Stimulated activated CD8-positive, alpha-beta memory T cell treated with anti-CD3 and anti-CD28 coated beads, Interleukin-15, amount 100 ng/mL, for 1 hour (primary cell): ENCODE measurements at regions not wholly inside any gene's neighbourhood (a gene's known extent, or its start where the extent isn't known, plus 50 kb on each side); places are given as distances from the start of the nearest gene placed in this dataset.
A peak's percentile ranks its signal among the peaks of the same experiment; 100 is the strongest.
"Not testable (repeated sequence)": the region's sequence is repeated elsewhere in the genome, so short reads cannot be mapped to it uniquely, and the experiment has no call there.

Experiments used
- DNase-seq: peaks from one replicate; pipeline ENCODE4 v3.0.0-alpha.2; 2020; ENCODE audit warnings: low read depth

DNA sequence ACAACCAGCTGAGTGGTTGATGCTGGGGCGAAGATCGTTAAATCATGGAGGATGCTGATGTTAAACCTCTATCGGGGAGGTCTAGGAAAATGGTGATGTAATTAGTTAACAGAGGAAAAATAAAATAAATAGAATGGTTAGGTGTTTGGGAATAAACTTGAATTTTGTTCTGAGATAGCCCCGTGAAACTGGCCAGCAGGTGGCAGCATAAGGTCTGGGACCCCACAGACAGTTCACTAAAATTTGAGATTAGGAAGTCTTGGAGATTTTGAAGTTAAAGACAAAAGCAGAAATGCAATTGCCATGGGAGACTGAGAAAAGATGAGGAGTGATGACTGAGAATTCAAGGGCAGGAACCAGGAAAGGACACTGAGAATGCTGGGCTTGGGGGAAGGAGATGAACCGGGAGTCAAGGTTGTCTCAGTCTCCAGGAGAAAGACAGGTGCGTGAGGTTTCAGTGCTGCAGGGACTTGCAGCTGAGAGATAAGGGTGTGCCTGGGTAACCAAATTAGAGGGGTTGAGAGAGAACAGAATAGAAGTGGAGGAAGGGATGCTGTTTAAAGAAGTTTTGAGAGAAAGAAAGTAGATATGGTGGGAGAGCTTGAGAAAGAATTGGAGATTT is 248.0 kb downstream of the ZNF92 start:
- not testable (repeated sequence) for DNase-seq

DNA sequence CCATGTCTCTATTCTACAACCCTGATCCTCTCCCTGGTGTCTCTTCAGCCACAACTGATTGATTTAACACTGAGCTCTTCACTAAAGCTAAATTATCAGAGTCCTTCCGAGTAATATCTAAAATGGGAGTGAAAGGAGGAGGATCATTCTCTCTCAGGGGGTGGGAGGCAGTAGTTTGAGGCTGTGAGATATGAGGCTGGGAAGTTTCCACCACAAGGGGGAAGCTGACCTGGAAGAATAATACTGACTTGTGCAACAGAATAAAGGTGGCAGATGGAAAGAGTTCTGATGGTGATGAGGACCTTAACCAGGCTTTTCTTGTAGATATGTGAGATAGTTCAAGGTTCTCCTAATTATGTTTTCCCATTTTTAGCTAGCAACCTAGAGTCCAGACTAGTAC is 241.6 kb upstream of the VKORC1L1 start:
- not testable (repeated sequence) for DNase-seq

DNA sequence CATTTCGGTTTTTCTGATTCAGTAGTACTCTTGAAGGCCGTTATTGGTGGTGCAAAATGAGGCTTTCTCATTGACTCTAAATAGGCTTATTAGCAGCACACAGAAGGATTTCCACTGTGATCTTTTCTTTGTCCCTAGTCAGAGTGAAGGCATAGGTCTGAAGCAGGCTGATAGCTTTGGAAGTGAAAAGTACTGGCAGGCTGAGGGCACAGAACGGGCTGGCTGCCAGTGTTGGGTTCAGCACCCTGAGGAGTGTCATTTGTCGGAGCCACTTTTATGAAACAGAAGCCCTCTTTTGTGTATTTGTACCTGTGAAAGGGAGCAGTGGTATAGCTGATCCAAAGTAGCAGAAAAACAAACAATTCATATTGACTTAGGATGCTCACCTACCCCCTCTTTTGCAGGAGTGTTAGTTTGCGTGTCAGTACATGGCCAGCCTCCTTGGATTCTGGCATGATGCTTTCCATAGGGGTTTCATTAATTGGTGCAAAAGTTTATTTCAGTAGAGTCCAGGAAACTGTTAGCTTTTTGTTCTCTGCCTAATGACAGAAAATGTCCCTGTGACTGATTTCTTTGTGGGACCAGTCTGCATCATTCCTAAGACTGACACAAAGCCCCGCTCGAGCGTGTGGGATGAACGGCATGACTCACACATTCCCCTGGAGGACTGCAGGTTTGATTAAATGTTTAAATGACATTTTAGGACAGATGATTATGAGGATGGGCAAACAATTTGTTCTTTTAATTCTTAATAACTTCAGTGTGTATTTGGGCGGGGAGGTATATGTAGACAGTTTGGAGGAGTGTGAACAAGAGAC is 239.1 kb upstream of the VKORC1L1 start:
- DNase-seq: not testable (repeated sequence)

DNA sequence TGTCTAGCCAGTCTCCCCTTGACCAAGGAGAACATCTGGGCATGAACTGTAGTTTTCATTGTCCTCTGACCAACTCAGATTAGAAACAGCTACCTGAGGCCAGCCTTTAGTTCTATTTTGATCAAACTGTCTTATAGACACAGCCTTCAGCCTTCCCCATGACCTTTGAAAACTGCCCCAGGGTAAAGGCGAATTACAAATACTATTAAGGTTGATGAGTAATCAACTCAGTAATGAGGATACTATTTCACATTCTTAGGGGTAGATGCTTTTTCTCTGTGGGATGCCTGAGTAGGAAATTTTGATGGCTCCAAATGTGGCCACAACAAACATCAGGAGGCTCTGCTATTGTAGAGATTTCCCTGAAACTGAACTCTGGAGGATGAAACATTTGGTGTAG is 234.0 kb upstream of the VKORC1L1 start:
- not testable (repeated sequence) for DNase-seq

DNA sequence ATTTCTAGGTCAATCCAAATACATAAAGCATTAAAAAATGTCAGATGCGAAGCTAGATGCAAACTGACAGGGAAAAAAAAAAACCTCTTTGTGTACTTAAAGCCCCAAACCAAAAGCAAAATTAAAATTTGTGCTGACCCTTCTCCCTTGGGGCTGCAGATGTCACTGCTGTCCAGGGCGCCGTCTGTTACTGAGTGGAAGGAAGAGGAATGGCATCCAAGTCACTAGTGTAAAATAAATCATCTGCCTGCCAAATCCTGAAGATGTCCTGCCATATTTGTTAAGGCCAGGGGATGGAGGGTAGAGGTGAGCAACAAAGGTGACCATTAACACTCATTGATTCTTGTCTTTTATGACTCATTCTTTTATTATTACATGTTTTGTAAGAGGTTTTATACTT is 233.2 kb upstream of the VKORC1L1 start:
- not testable (repeated sequence) for DNase-seq

DNA sequence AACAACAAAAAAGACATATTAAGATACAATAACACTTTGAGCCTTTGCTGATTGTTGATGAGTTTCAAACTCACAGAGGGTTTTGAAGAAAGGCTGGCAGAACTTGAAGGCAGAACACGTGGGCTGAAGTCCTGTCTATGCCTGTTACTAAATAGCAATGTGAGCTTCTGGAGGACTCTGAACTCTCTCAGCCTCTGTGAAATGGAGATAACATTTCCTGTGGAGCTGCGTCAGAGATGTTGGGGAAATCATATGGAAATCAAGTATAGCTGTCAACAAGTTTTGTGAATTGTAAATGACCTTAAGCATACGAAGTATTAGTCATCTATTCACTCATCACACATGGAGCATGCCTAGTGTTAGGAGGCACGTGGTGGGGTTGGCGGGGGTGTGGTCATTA is 229.4 kb upstream of the VKORC1L1 start:
- DNase-seq: not testable (repeated sequence)

DNA sequence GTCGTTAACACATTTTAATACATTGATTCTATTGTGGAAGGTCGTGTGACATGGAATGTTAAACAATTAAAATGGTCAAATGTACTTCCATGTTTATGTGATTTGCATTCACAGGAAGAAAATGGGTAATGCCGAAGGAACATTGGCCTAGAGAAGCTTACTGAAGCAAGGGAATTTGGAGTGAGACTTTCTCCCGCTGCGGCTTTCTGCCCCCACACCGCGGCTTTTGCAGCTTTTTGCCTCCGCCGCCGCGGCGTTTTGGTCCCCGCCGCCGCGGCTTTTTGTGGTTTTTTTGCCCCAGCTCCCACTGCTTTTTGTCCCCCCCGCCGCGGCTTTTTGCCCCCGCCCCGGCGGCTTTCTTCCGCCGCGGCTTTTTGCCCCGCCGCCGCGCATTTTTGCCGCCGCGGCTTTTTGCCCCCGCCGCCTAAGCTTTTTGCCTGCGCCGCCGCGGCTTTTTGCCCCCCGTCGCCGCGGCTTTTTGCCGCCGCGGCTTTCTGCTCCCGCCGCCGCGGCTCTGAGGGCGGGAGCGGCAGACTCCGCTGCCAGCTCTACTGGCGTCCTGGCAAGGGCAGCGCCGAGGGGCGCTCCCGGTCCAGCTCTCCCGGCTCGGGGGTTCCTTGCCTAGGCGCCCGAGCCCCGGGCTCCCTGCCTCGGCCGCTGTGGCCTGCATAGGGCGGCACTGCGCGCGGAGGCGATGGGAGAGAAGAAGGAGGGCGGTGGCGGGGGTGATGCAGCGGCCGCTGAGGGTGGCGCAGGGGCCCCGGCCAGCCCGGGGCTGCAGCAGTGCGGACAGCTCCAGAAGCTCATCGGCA is 225.5 kb upstream of the VKORC1L1 start:
- DNase-seq: not testable (repeated sequence)

DNA sequence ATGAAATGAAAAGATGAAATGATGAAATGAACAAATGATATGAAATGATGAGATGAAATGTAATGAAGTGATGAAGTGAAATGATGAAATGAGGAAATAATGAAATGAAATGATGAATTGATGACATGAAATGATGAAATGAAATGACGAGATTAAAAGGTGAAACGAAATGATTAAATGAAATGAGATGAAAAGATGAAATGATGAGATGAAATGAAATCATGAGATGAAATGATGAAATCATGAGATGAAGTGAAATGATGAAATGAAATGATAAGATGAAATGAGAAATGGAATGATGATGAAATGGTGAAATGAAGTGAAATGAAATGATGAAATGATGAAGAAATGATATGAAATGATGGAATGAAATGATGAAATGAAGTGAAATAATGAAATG is 221.7 kb upstream of the VKORC1L1 start:
- DNase-seq: not testable (repeated sequence)

DNA sequence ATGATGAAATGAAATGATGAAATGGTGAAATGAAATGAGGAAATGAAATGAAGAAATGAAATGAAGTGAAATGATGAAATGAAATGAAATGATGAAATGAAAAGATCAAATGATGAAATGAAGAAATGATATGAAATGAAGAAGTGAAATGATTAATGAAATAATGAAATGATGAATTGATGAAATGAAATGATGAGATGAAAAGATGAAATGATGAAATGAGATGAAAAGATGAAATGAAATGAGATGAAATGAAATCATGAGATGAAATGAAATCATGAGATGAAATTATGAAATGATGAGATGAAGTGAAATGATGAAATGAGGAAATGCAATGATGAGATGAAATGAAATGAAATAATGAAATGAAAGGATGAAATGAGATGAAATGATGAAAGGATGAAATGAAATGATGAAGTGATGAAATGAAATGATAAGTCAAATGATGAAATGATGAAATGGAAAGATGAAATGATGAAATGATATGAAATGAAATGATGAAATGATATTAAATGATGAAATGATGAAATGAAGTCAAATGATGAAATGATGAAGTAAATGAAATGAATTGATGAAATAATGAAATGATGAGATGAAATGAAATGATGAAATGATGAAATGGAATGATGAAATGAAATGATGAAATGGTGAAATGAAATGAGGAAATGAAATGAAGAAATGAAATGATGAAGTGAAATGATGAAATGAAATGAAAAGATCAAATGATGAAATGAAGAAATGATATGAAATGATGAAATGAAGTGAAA is 220.9 kb upstream of the VKORC1L1 start:
- not testable (repeated sequence) for DNase-seq

DNA sequence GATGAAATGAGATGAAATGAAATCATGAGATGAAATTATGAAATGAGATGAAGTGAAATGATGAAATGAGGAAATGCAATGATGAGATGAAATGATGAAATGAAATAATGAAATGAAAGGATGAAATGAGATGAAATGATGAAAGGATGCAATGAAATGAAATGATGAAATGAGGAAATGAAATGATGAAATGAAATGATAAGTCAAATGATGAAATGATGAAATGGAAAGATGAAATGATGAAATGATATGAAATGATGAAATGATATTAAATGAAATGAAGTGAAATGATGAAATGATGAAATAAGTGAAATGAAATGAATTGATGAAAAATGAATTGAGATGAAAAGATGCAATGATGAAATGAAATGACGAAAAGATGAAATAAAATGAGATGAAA is 220.2 kb upstream of the VKORC1L1 start:
- DNase-seq: not testable (repeated sequence)

DNA sequence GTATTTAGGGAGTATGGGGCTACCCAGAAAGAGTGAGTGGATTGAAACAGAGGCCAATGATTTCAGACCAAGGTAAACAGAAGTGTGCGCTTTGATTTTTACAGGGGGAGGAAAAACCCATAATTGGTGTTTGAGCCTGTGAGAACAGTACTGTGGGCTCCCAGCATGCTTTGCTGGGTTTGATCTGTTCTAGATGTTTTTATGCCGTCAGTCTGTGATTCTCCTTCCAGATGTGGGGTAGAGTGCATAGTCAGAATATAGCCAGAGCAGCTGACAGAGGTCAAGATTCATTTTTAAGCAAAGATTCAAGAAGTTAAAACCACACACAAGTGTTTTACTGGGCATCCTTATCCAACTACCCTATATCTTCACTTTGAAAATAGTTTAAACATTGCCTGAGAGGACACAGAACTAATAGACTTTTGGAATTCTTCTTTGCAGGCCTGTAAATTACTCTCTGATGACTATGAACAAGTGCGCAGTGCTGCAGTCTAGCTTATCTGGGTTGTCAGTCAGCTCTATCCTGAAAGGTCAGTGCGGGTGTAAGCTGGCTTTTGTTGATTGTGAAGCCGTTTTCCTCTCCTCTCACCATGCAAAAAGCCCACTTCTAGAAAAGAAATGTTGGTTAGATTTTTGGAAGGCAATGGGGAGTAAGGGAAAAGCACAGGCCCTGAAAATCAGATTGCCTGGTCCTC is 216.2 kb upstream of the VKORC1L1 start:
- not testable (repeated sequence) for DNase-seq

DNA sequence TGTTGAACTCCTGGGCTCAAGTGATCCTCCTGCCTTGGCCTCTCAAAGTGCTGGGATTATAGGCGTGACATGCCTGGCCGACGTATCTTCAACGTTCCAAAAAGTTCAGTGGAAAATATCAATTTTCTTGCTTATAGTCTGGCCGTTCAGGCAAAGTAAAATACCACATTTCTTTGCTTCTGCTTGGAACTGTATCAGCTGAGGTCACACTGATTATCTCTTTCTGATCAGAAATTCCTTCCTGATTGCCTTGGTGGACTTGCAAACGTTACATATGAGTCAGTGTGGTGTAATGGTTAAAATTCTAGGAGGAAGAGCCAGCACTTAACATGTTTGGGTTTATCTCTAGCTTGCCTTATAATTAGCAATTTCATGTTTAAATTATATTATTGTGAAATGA is 189.5 kb upstream of the VKORC1L1 start:
- DNase-seq: not testable (repeated sequence)

DNA sequence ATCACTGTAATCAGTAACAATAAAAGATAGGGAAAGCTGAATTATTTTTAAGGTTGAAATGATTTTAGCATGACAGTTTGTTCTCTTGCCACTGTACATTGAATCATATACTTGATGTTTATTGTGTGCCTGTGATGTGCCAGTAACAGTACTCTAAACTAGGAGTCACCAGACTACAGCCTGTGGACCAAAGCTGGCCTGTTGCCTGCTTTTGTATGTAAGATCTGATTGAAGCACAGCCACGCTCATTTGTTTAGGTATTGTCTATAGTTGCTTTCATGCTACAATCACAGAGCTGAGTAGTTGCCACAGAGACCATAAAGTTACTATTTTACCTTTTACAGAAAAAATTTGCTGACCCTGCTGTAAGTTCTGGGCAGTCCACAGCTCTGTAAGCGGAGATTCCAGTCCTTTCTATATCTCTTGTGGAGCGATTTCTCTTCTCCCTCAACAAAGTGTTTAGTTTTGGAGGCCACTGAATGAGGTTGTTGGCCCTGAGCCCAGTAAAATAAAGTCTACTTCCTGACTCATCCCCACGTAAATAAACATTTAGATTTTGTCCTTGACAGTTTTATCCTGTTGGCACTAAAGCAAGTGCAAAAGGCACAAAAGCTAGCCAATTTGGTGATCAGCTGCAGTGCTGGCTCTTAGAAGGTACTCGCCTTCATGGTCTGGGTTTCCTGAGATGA is 173.7 kb upstream of the VKORC1L1 start:
- not testable (repeated sequence) for DNase-seq

DNA sequence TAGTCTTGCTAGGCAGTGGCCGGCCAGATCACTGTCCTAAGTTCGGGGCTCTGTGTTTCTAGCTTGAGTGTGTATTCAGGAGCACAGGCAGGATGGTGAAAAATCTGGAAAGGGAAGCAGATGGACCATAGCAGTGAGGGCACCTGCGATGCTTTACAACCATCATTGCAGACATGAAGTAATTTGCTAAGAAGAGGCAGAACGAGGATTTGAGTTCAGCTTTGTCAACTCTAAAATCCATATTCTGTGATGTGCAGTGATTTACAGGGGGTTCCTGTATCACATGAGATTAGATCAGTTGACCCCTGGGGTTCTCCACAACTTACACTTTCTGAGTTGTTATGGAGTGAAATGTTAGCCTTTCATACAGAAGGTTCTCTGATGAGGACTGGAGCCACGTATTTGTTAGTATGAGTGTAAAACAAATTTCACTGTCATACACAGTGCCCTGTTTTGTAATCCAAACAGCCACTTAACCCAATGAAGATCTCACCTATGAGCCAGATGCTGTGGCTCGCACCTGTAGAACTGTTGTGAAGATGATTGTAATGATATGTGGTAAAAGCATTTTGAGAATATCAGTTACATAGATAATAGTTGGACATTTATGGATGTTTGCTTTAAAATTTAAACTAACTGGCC is 173.0 kb upstream of the VKORC1L1 start:
- not testable (repeated sequence) for DNase-seq

DNA sequence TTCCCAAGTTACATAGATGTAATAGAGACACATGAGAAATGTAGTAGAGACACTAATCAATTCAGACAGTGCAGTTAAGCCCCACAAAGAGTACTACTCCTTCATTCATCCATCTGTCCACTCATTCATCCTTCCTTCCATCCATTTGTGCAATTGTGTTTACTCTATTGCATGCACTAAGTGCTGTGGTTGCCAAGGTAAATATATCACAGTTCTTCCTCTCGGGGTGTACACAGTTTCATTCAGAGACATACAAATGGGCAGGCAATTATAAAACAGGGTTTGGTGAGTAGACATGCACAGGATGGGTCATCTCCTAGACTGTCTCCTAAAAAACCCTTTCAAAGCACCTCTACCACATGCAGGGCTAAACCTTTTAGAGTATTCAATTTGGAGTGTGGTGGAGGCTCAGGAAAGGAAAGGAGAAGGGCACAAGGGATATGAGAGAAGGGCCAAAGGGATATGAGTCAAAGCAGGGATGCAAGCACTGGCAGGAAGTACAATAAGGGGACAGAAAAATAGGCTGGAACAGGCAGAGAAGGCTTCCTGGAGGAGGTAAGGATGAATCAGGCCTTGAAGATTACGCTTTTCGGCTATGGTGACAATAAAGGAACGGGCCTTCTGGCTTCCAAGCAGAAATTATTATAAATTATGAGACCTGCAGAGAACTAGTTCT is 153.6 kb upstream of the VKORC1L1 start:
- not testable (repeated sequence) for DNase-seq

DNA sequence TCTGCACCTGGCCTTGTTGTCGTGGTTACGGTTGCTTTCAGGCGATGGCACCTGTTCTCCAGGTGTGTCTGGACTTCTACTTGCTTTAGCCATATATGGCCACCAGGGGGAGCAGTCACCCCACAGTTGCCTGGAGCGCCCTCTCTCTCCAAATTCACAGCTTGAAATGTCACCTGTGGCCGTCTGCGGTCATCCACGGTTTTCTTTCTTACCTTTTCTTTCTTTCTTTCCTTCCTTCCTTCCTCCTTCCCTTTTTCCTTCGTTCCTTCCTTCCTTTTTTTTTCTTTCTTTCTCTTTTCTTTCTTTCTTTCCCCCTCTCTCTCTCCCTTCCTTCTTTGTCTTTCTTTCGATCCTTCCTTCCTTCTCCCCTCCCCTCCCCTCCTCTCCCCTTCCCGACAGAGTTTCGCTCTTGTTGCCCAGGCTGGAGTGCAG is 150.5 kb upstream of the VKORC1L1 start:
- peak; percentile 49 for DNase-seq

DNA sequence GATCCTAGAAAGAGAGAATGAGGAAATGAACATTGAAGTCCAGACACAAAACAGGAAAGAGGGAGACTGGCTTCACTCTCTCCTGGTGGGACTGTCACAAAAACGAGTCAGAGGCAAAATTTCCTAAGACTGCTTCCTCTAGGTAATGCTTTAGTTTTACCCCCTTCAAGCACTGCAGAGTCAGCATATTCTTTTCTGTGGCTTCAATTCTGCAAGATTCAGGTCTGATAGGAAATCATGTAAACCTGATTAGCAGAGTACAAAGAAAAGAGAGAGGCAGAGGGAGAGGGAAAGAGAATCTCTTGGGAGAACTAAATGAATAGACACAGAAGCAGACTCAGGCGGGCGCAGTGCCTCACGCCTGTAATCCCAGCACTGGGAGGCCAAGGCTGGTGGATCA is 145.7 kb upstream of the VKORC1L1 start:
- not testable (repeated sequence) for DNase-seq

DNA sequence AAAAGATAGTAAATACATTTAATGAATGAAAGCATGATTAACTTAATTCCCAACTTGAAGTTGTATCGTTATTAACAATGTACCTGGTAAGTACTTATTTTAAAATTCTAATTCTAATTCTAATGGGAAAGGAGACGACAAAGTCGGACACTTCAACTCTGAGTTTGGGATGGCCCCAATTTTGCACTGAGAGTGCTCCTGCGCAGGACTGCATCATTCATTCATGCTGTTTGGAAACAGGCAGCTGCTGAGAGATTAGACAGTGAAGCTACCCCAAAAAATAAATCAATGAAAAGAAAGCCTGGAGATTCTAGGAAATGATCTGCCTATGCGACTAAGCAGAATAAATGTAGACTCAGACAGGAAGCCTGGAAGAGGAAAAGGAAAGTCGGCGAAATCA is 141.7 kb upstream of the VKORC1L1 start:
- DNase-seq: no peak

DNA sequence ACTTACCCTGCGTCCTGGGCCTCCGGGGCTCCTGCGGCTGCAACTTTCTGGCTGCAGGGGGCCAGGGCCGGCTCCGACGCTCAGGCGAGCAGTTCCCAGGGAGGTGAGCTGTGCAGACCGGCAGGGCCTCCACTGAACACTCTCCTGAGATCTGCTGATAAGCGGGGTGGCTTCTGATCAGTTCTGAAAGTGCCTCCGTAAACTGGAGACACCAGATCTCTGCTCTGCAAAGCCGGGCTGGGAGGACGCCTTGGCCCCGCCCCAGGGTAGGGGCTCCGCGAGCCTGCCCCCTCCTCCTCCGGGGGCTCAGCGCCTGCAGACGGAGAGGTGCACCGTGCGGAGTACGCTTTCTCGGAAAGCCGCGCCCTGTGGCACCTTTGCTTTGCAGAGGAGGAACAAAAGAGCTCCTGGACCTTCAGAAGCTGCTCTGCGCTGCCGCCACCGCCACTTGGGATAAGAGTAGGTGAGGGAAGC is 141.3 kb upstream of the VKORC1L1 start:
- no peak for DNase-seq
